Neuron (in vitro differentiated cells): ENCODE measurements at regions not wholly inside any gene's neighbourhood (a gene's known extent, or its start where the extent isn't known, plus 50 kb on each side); places are given as distances from the start of the nearest gene placed in this dataset.

Experiments used
- H2AFZ ChIP-seq: one replicate; pipeline ENCODE4 v1.6.1; 2013; ENCODE audit warnings: low read depth, mild to moderate bottlenecking, inconsistent platforms, low read length, moderate library complexity
- H3K27me3 ChIP-seq: one replicate; pipeline ENCODE4 v1.6.1; 2013; ENCODE audit warnings: low read length; ENCODE audit not compliant: insufficient read depth
- H3K36me3 ChIP-seq: one replicate; pipeline ENCODE4 v1.6.1; 2013; ENCODE audit warnings: low read length; ENCODE audit not compliant: insufficient read depth
- H3K4me1 ChIP-seq: one replicate; pipeline ENCODE4 v1.6.1; 2013; ENCODE audit warnings: low read length; ENCODE audit not compliant: insufficient read depth
- H3K4me3 ChIP-seq: 2 replicates; pipeline ENCODE4 v1.5.1; 2013; ENCODE audit warnings: mild to moderate bottlenecking, low read length, moderate library complexity
- H3K9me3 ChIP-seq: one replicate; pipeline ENCODE4 v1.6.1; 2013; ENCODE audit warnings: low read length

DNA sequence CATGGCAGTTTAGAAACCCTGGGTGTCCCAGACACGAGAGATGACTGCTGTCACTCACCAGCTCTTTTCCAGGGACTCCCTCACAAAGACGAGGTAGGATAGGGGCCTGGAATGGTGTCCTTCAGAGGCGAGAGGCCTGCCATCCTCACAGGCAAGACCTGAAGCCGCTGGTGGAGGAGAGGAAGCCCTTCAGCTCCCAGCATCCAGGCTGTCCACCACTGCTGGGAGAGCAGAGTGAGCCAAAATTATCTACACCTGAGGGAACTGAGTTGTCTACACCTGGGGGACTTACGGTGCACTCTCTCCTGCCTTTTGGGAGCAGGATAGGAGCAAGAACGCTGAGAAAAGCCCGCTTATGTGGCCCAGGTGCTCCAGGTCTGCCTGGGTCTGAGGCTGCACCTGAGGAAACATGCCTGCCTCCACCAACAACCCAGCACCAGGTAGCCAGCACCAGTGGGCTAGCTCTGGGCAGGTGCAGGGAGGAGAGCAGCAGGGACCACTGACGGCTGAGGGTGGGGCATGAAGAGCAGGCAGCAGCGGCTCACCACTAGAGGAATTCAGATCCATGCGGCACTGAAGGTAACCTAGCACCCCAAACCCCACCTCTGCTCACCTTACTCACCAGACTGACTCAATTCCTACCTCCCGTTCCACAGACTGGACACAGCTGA is 357.2 kb downstream of the SH2D4B start:
- Histone ChIP-seq H3K27me3 (no peaks in the 10 kb centered on the region), H3K9me3 (no peaks in the 10 kb centered on the region), H3K4me3 (no peak overlapping the region), H3K4me1 (peaks cover 3% of the 10 kb centered on the region), H3K36me3 (no peaks in the 10 kb centered on the region), H2AFZ (no peak overlapping the region)

DNA sequence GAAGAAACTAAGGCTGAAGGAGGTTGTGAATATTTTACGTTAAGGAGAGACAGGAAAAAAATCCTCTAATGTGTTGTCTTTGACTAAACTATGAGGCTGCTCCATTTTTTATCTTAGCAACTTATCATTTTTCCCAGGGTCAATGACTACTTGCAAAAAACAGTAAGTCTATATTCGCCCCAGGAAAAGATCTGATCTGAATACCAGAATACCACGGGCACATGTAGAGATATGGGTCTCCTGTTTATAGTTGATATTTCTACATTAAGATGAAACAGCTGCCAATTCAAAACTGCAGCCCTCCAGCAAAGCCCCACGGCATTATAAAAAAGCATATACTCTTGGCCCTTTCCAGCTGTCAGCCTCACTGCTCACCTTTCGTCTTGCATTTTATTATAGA is 358.4 kb downstream of the SH2D4B start:
- peaks cover 3% of the 10 kb centered on the region for H3K4me1 ChIP-seq
- H3K9me3 ChIP-seq, result no peaks in the 10 kb centered on the region
- H3K27me3 ChIP-seq, result no peaks in the 10 kb centered on the region
- no peak overlapping the region for H3K4me3 ChIP-seq
- H3K36me3 ChIP-seq, result no peaks in the 10 kb centered on the region
- H2AFZ ChIP-seq, result no peak overlapping the region

DNA sequence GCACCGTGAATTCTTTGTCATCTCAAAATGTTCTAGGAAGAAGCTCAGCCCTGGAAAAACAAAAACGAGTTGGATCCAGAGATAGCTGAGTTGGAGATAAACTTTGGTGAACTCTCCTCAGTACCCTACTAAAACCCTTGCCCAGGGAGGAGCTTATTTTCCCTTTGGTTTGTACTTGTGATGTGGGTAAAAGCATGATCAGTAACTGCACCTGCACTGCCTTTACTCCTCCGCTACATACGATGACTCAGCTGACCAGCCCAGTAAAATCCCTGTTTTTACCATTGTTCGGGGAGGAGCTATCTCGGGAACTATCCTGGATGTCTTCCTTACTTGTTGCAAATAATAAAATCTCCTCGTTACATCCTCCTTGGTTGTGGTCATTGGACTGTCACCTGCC is 359.3 kb downstream of the SH2D4B start:
- H3K27me3 ChIP-seq, result no peaks in the 10 kb centered on the region

DNA sequence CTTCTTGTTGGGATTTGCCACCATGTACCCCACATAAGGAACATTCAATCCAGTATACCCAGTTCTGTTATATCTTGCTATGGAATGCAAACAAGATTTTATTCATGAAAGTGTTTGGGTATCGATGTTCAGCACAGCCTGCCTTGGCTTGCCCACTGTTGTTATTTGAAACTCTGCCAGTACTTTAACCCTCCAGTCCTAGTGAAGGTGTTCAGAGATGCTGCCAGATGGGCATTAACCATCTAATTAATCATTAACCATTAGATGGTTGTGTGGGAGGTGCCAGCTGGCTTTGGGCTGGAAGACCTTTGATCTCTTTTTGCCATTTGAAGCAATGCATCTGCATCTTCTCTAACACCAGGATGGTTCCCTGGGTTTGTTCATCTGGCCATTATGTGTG is 363.0 kb downstream of the SH2D4B start:
- Histone ChIP-seq H3K4me1 (peaks cover 3% of the 10 kb centered on the region), H3K27me3 (no peaks in the 10 kb centered on the region), H3K36me3 (no peaks in the 10 kb centered on the region), H3K4me3 (no peak overlapping the region), H3K9me3 (no peaks in the 10 kb centered on the region), H2AFZ (no peak overlapping the region)

More for the DNA sequence above, 359.3 kb downstream of the SH2D4B start:
- no peak overlapping the region for H3K4me3 ChIP-seq
- H3K4me1 ChIP-seq, result peaks cover 3% of the 10 kb centered on the region
- no peaks in the 10 kb centered on the region for H3K9me3 ChIP-seq
- no peak overlapping the region for H2AFZ ChIP-seq
- no peaks in the 10 kb centered on the region for H3K36me3 ChIP-seq

DNA sequence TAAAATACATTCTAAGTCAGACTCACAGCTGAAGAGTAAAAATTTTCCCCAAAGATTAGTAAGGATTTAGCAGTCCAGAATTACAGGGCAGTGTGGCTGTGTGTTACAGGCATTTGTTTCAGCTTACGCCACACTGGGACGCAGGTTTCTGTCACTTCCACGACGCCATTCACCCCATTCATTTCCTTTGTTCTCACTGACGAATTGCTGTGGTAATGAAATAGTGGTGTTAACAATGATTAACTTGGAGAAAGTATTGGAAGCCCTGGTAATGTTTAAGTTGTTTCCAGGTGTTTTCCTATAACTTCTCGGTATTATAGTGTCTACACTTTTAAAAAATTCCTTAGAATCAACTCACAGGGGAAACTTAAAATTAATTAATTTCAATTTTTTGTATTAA is 370.9 kb downstream of the SH2D4B start:
- Histone ChIP-seq H3K4me3 (no peak overlapping the region), H3K9me3 (no peaks in the 10 kb centered on the region), H3K36me3 (no peaks in the 10 kb centered on the region), H2AFZ (no peak overlapping the region), H3K27me3 (no peaks in the 10 kb centered on the region), H3K4me1 (no peaks in the 10 kb centered on the region)

DNA sequence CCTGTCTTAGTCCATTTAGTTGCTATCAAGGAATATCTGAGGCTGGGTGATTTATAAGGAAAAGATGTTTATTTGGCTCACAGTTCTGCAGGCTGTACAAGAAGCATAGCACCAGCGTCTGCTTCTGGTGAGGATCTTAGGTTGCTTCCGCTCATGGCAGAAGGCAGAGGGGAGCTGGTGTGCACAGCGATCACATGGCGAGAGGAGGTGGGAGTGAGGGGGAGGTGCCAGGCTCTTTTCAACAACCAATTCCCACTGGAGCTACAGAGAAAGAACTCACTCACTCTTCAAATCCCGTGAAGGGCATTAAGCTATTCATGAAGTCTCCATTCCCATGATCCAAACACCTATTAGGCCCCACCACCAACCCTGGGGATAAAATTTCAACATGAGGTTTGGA is 371.6 kb downstream of the SH2D4B start:
- no peak overlapping the region for H3K4me3 ChIP-seq
- H2AFZ ChIP-seq, result no peak overlapping the region
- H3K36me3 ChIP-seq, result no peaks in the 10 kb centered on the region
- H3K9me3 ChIP-seq, result no peaks in the 10 kb centered on the region
- no peaks in the 10 kb centered on the region for H3K27me3 ChIP-seq
- no peaks in the 10 kb centered on the region for H3K4me1 ChIP-seq

DNA sequence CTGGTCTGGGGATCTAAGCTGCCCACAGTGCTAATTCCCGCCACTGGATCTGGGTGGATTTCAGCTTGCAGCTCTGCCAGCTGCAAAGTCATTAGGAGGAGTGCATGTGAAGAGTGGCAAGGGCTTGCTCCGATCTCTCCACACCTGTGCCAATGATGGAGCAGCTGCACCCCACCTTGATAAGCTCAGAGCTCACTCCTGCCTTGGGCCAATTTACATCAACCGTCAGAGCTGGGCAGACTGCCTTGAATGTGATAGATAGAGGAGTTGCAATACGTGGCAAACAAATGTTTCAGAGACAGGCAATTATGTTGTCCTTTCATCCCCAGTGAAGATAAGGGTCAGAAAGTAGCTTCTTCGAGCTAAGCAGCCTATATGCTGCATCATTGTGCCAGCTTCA is 379.9 kb downstream of the SH2D4B start:
- no peaks in the 10 kb centered on the region for H3K27me3 ChIP-seq
- no peaks in the 10 kb centered on the region for H3K36me3 ChIP-seq
- H3K9me3 ChIP-seq, result no peaks in the 10 kb centered on the region
- H3K4me1 ChIP-seq, result no peaks in the 10 kb centered on the region
- no peak overlapping the region for H2AFZ ChIP-seq
- no peak overlapping the region for H3K4me3 ChIP-seq

DNA sequence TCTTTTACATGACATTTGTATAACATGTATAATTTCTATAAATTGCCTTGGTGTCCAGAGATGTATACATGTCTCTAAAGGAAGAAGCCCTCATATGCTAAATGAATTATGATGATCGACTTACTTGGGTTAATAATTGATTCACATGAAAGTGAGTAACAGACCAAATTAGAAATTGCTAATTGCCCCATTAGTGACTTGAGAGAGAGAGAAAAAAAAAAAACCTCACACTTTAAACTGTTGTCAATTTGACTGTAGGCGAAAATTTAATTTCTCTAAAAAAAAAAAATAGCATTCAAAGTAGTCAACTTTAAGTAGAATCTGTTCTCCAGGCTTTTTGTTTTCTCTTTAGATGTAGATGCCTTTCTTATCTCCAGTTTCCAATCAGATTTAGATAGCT is 383.3 kb downstream of the SH2D4B start:
- H3K4me1 ChIP-seq, result no peaks in the 10 kb centered on the region
- no peaks in the 10 kb centered on the region for H3K9me3 ChIP-seq
- no peaks in the 10 kb centered on the region for H3K36me3 ChIP-seq
- no peak overlapping the region for H3K4me3 ChIP-seq
- no peaks in the 10 kb centered on the region for H3K27me3 ChIP-seq
- no peak overlapping the region for H2AFZ ChIP-seq

DNA sequence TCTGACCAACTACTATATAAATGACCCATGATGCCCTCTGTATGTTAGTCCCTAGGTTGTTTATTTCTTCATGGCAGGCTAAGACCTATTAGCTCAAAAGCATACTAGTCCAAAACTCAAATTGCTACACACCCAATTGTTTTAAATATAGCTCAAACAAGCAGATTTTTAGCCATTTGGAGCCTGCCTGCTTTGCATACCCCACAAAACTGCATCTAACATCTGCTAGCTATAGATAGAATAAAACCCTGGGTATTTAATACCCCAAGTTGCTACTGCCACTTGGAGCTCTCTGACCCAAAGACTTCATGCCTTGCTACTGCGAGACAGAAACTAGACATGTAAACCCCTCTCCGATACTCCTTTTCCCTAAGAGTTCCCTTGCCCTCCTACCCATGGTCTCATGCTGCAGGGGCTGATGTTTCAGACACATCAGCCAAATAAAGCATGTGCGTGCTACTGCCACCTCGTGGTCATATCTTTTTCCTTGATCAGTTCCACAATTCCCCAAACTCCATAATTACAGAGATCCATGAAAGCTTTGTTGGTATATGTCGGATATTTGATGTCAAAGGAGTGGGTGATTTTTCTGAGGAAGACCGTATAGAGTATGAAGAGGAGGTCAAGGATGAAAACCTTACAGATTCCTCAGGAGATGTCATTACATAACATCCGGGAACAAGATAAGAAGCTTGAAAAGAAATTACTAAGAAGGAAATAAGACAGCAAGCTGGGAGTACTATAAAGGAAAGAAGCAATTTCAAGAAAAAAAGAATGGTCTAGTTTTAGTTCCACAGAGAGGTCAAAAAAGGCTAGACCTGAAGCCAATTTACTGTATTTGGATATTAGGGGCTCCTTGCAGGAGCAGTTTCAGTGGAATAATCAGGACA is 386.6 kb downstream of the SH2D4B start:
- no peaks in the 10 kb centered on the region for H3K36me3 ChIP-seq
- H3K9me3 ChIP-seq, result no peaks in the 10 kb centered on the region
- H2AFZ ChIP-seq, result no peak overlapping the region
- H3K27me3 ChIP-seq, result no peaks in the 10 kb centered on the region
- no peak overlapping the region for H3K4me3 ChIP-seq
- H3K4me1 ChIP-seq, result no peaks in the 10 kb centered on the region

DNA sequence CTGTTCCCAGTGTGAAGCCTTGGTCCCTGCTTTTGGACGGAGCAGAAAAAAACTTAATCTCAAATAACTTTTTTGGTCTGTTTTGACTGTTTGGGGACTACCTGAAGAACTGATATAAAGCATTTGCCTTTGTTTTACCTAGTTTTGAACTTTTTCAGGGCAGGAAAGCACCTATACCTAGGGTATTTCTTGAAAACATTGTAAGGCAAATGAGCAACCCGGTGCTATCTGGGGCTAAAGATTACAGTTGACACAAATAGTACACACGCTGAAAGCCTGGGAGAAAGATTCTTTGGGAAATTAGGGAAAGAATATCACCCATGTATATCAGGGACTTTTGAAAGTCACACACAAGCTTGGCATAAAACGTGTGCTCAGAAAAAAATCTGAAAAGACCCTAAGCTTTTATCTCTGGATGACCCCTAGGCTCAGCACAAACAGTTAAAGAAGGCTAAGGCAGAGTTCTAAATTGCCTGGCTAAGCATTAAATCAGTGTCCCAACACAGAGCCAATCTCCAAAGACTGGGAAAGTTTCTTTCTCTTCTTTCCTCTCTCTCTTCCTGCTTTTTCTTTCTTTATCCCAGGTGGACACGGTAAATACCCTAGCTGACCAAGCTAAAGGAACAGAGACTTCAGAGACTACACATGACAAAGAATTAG is 389.8 kb downstream of the SH2D4B start:
- no peaks in the 10 kb centered on the region for H3K4me1 ChIP-seq
- no peaks in the 10 kb centered on the region for H3K36me3 ChIP-seq
- no peaks in the 10 kb centered on the region for H3K27me3 ChIP-seq
- H3K9me3 ChIP-seq, result no peaks in the 10 kb centered on the region
- H3K4me3 ChIP-seq, result no peak overlapping the region
- no peak overlapping the region for H2AFZ ChIP-seq

DNA sequence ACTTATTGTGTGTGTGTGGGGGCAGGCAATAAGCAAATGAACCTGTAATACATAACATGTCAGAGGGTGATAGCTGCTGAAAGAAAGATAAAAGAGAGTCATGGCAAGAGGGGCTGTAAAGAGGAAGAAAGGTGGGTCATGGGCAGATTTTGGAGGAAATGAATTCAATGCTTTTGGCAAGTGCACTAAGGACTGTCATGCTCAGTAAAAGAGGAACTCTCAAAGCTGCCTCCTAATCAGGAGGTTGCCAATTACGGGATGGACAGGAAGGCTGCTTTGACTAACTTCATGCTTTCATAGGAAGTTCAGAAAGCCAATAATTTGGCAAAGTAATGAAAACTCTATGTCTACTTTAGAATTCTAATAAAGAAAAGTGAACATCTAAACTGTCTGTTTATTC is 401.2 kb downstream of the SH2D4B start:
- no peaks in the 10 kb centered on the region for H3K9me3 ChIP-seq
- H3K4me3 ChIP-seq, result no peak overlapping the region
- H3K36me3 ChIP-seq, result no peaks in the 10 kb centered on the region
- H3K4me1 ChIP-seq, result no peaks in the 10 kb centered on the region
- H3K27me3 ChIP-seq, result no peaks in the 10 kb centered on the region
- no peak overlapping the region for H2AFZ ChIP-seq

DNA sequence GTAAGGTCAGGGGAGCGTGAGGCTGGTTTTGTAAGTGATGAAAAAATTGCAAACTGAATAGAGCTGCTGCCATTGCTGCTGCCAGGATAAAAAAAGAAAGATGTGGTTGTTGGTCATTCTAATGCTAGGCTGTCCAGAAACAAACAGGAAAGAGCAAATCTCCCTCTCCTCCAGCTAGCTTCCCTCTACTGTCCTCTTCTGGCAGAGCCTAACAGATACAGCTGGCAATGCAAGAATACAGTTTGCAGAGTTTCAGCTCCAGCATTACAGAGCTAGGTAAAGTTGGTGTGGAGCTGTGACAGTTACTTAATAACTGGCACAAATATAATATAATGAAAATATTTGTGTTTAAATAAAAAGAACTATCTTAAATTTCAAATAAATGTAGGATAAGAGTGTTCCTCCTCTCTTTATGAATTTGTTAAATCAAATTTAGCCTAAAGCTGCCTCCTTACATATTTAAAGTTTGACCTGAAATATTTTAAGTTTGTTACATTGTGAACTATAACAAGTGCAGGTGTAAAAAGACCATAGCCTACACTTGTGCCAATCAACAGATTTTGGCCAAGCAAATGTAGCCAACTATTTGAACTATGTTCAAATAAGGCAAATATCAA is 407.7 kb downstream of the SH2D4B start:
- H3K27me3 ChIP-seq, result no peaks in the 10 kb centered on the region
- no peak overlapping the region for H3K4me3 ChIP-seq
- no peaks in the 10 kb centered on the region for H3K9me3 ChIP-seq
- H3K36me3 ChIP-seq, result no peaks in the 10 kb centered on the region
- no peak overlapping the region for H2AFZ ChIP-seq
- H3K4me1 ChIP-seq, result no peaks in the 10 kb centered on the region

DNA sequence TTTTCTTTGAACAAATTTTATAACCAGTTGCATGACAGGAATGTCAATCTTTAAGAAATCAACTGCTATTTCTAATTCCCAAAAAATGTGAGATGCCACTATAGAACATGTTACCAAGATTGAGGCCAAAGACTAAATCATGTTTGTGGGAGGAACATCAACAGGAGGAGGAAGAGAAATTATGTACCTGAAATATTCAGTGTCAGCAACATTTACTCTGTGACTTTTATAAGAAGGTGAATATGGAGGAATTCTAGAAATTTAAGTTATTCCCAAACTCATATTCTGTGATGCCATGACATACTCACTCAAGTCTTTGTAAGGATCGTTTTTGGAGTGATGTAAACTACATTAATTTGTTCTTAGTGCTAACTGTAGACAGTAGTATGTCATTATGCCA is 408.4 kb downstream of the SH2D4B start:
- Histone ChIP-seq H3K36me3 (no peaks in the 10 kb centered on the region), H3K9me3 (no peaks in the 10 kb centered on the region), H3K4me1 (no peaks in the 10 kb centered on the region), H2AFZ (no peak overlapping the region), H3K27me3 (no peaks in the 10 kb centered on the region), H3K4me3 (no peak overlapping the region)
